DOHH2 (cell line): ENCODE measurements at regions not wholly inside any gene's neighbourhood (a gene's known extent, or its start where the extent isn't known, plus 50 kb on each side); places are given as distances from the start of the nearest gene placed in this dataset.

ENCODE experiments used
- H3F3A ChIP-seq: fragments of 200-600 bp; sonication (generic), shearing (Covaris generic); 2 replicates; pipeline ENCODE4 v1.6.0; 2016; ENCODE audit warnings: antibody characterized with exemption, mild to moderate bottlenecking; ENCODE audit not compliant: control insufficient read depth, insufficient read depth
- H3K27ac ChIP-seq: fragments of 200-600 bp; sonication (generic); 2 replicates; pipeline ENCODE4 v1.5.1; 2014; ENCODE audit warnings: low read depth, mild to moderate bottlenecking, low read length, moderate library complexity
- H3K27me3 ChIP-seq: fragments of 200-600 bp; sonication (generic); 2 replicates; pipeline ENCODE4 v1.6.1; 2014; ENCODE audit warnings: mild to moderate bottlenecking, low read length, mixed read lengths; ENCODE audit not compliant: control insufficient read depth
- H3K36me3 ChIP-seq: fragments of 200-600 bp; sonication (generic); 2 replicates; pipeline ENCODE4 v1.6.1; 2014; ENCODE audit warnings: mild to moderate bottlenecking, low read length, moderate library complexity, mixed read lengths; ENCODE audit not compliant: control insufficient read depth
- H3K4me1 ChIP-seq: fragments of 200-600 bp; sonication (generic); 2 replicates; pipeline ENCODE4 v1.6.1; 2014; ENCODE audit warnings: mild to moderate bottlenecking, low read length, mixed read lengths; ENCODE audit not compliant: control insufficient read depth
- H3K4me2 ChIP-seq: fragments of 200-600 bp; sonication (generic); 2 replicates; pipeline ENCODE4 v1.6.0; 2014; ENCODE audit warnings: mild to moderate bottlenecking, low read length, moderate library complexity
- H3K4me3 ChIP-seq: fragments of 200-600 bp; sonication (generic); 2 replicates; pipeline ENCODE4 v1.5.1; 2014; ENCODE audit warnings: mild to moderate bottlenecking, low read length, mixed read lengths
- H3K79me2 ChIP-seq: fragments of 200-600 bp; sonication (generic); 2 replicates; pipeline ENCODE4 v1.6.1; 2014; ENCODE audit warnings: mild to moderate bottlenecking, low read length, mixed read lengths; ENCODE audit not compliant: control insufficient read depth
- H3K9me2 ChIP-seq: fragments of 200-600 bp; sonication (generic); replicated peaks from 2 replicates; pipeline ENCODE4 v1.6.1; 2014; ENCODE audit warnings: mild to moderate bottlenecking, low read length, mixed read lengths; ENCODE audit not compliant: control insufficient read depth
- H3K9me3 ChIP-seq: fragments of 200-600 bp; sonication (generic); 2 replicates; pipeline ENCODE4 v1.6.1; 2014; ENCODE audit warnings: antibody characterized with exemption, low read length, mixed read lengths; ENCODE audit not compliant: control insufficient read depth, insufficient read depth
- H4K20me1 ChIP-seq: fragments of 200-600 bp; sonication (generic); 2 replicates; pipeline ENCODE4 v1.6.0; 2014; ENCODE audit warnings: low read depth, mild to moderate bottlenecking, antibody characterized with exemption, low read length, moderate library complexity; ENCODE audit not compliant: control insufficient read depth, insufficient read depth
- EZH2phosphoT487 ChIP-seq: fragments of 200-600 bp; sonication (generic); IDR thresholded peaks from 2 replicates; pipeline ENCODE4 v1.6.1; 2017; ENCODE audit warnings: borderline replicate concordance, mild to moderate bottlenecking, antibody characterized with exemption, low read length, moderate library complexity, mixed read lengths
- TF ChIP-seq, protein P1 (sequence below): fragments of 200-600 bp; sonication (generic); IDR thresholded peaks from one replicate; pipeline ENCODE4 v1.5.1; 2014; ENCODE audit warnings: antibody characterized with exemption, mild to moderate bottlenecking, low read depth, low read length; ENCODE audit not compliant: poor library complexity, severe bottlenecking

DNA sequence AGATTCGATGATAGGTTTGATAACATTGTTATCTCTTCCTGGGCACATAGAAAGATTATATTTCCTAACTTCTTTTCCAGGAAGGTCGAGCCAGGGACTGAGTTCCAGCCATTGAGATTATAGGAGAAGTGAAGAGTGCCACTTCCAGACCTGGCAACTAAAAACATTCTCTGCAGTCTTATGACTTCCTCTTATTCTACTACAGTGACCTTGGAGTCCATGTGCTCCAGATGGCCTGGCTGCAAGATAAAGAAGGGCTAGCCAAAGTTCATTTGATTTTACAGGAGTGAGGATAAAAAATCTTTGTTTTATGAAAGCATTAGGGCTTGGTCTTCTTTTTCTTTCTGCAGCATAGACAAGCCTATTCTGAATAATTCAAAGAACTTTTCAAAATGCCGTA lies 363.0 kb downstream of the FSIP2 start:
- Histone ChIP-seq H4K20me1 (no peaks in the 10 kb centered on the region), H3K36me3 (no peaks in the 10 kb centered on the region), H3K4me1 (no peaks in the 10 kb centered on the region), H3K9me2 (no peaks in the 10 kb centered on the region; the same call in 1 of the 2 replicates), H3F3A (no peaks in the 10 kb centered on the region), H3K4me3 (no peak overlapping the region), H3K27me3 (no peaks in the 10 kb centered on the region), H3K4me2 (no peak overlapping the region), H3K9me3 (no peaks in the 10 kb centered on the region), H3K27ac (no peak overlapping the region), H3K79me2 (no peaks in the 10 kb centered on the region)
- TF ChIP-seq EZH2phosphoT487, result no peak
- TF ChIP-seq, protein P1, sequence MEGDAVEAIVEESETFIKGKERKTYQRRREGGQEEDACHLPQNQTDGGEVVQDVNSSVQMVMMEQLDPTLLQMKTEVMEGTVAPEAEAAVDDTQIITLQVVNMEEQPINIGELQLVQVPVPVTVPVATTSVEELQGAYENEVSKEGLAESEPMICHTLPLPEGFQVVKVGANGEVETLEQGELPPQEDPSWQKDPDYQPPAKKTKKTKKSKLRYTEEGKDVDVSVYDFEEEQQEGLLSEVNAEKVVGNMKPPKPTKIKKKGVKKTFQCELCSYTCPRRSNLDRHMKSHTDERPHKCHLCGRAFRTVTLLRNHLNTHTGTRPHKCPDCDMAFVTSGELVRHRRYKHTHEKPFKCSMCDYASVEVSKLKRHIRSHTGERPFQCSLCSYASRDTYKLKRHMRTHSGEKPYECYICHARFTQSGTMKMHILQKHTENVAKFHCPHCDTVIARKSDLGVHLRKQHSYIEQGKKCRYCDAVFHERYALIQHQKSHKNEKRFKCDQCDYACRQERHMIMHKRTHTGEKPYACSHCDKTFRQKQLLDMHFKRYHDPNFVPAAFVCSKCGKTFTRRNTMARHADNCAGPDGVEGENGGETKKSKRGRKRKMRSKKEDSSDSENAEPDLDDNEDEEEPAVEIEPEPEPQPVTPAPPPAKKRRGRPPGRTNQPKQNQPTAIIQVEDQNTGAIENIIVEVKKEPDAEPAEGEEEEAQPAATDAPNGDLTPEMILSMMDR, result no peak

DNA sequence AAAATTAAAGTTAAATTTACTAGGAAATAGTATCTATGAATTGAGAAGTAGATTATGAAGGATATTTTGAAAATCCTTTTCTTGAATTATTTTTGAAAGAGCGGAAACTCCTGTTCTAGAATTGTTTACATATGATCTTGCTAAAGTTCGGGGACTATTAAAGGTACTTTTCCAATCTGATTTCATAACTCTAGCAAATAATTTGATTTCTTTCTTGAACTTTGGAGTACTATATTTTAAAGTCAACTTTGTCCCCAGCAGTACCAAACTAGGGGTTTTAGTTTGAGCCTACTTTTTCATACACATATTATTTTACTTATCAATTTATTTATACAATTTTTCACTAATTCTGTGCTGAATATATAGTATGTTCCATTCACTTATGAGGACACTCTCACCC lies 364.7 kb downstream of the FSIP2 start:
- H3K27ac ChIP-seq, result no peak overlapping the region
- no peaks in the 10 kb centered on the region; the same call in 1 of the 2 replicates for H3K9me2 ChIP-seq
- H3K27me3 ChIP-seq, result no peaks in the 10 kb centered on the region
- no peaks in the 10 kb centered on the region for H4K20me1 ChIP-seq
- TF ChIP-seq EZH2phosphoT487, result no peak
- TF ChIP-seq, protein P1, result no peak
- H3K4me3 ChIP-seq, result no peak overlapping the region
- H3K36me3 ChIP-seq, result no peaks in the 10 kb centered on the region
- no peaks in the 10 kb centered on the region for H3K9me3 ChIP-seq
- H3K4me1 ChIP-seq, result no peaks in the 10 kb centered on the region
- no peak overlapping the region for H3K4me2 ChIP-seq
- H3K79me2 ChIP-seq, result no peaks in the 10 kb centered on the region
- no peaks in the 10 kb centered on the region for H3F3A ChIP-seq

DNA sequence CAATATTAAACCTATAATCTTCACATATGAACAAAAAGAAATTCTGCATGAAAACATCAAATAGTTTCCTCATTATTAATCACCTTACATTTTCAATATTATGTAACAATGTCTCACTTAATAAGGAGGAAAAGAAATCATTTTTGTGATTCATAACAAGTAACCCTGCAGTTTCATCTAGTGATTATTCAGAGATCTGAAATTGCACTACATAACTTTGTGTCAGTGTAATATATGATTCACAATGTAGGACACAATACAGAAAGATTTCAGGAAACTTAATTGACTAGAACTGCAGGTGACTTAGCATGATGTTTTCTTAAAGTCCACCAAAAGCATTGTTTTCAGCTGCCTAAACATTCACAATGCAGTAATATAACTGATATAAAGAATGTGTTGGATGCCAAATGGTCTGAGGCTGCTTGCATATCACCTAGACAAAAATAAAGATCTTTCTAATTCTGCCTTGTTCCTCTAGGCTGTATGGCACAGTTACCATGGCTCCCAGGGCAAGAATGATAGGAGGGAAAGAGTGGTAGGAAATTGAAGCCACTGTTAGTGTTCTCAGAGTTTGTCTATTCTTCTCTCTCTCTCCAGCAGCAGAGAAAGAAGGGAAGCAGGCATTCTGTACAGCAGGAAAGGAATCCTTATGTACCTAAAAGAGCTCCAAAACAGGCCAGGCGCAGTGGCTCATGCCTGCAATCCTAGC lies 366.6 kb downstream of the FSIP2 start:
- TF ChIP-seq, protein P1, result no peak
- TF ChIP-seq EZH2phosphoT487, result no peak
- Histone ChIP-seq H3F3A (no peaks in the 10 kb centered on the region), H3K4me2 (no peak overlapping the region), H3K9me2 (no peaks in the 10 kb centered on the region; the same call in 1 of the 2 replicates), H3K36me3 (no peaks in the 10 kb centered on the region), H3K9me3 (no peaks in the 10 kb centered on the region), H3K4me3 (no peak overlapping the region), H3K27me3 (no peaks in the 10 kb centered on the region), H4K20me1 (no peaks in the 10 kb centered on the region), H3K27ac (no peak overlapping the region), H3K79me2 (no peaks in the 10 kb centered on the region), H3K4me1 (no peaks in the 10 kb centered on the region)

DNA sequence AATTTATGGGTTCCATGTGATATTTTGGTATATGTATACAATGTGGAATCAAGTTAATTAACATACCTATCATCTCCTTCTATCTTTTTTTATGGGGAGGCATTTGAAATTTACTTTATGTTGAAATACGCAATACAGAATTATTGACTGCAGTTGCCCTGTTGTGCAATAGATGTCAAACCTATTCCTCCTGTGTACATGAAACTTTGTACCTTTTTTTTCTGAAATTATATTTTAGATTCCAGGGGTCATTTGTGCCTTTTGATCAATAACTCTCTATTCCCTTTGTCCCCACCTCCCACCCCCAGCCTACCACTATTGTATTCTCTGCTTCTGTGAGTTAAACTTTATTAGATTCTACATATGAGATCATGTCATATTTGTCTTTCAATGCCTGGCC lies 369.9 kb downstream of the FSIP2 start:
- no peaks in the 10 kb centered on the region for H3K4me1 ChIP-seq
- no peaks in the 10 kb centered on the region for H3K79me2 ChIP-seq
- no peak overlapping the region for H3K27ac ChIP-seq
- H3F3A ChIP-seq, result no peaks in the 10 kb centered on the region
- no peaks in the 10 kb centered on the region for H3K27me3 ChIP-seq
- no peaks in the 10 kb centered on the region for H3K36me3 ChIP-seq
- H3K4me2 ChIP-seq, result no peak overlapping the region
- no peaks in the 10 kb centered on the region for H4K20me1 ChIP-seq
- H3K4me3 ChIP-seq, result no peak overlapping the region
- no peaks in the 10 kb centered on the region for H3K9me3 ChIP-seq
- H3K9me2 ChIP-seq, result no peaks in the 10 kb centered on the region
- TF ChIP-seq, protein P1, result no peak
- TF ChIP-seq EZH2phosphoT487, result no peak
